Breast epithelium (tissue), 4 donors: ENCODE measurements at regions not wholly inside any gene's neighbourhood (a gene's known extent, or its start where the extent isn't known, plus 50 kb on each side); places are given as distances from the start of the nearest gene placed in this dataset.

Experiments used
- DNase-seq, 2 donors: peaks; one replicate each; pipeline ENCODE4 v3.0.0-alpha.2; 2019; ENCODE audit warnings: low spot score in 2 of 2
- H3K27ac ChIP-seq, 2 donors: fragments of 200-600 bp; sonication (generic) in 1 of 2; one replicate each; pipeline ENCODE4 v1.5.1; 2016 to 2019; ENCODE audit warnings: mild to moderate bottlenecking in 1 of 2
- H3K27me3 ChIP-seq, 2 donors: fragments of 200-600 bp; sonication (generic) in 1 of 2; one replicate each; pipeline versions ENCODE4 v1.5.1 to v1.6.0; 2017 to 2019; ENCODE audit warnings: control low read depth in 1 of 2, mild to moderate bottlenecking in 1 of 2
- H3K36me3 ChIP-seq: fragments of 200-600 bp; one replicate; pipeline ENCODE4 v1.5.1; 2019
- H3K4me1 ChIP-seq, 2 donors: fragments of 200-600 bp; sonication (generic); one replicate each; pipeline ENCODE4 v1.5.1; 2016 to 2019; ENCODE audit warnings: control low read depth in 1 of 2
- H3K4me3 ChIP-seq, 3 donors: fragments of 200-600 bp; sonication (generic); 1 replicate in 2 of 3; 2 replicates in 1 of 3; pipeline ENCODE4 v1.5.1; 2016 to 2019; ENCODE audit warnings: mild to moderate bottlenecking in 3 of 3, moderate library complexity in 2 of 3
- H3K9me3 ChIP-seq, 2 donors: fragments of 200-600 bp; sonication (generic) in 1 of 2; one replicate each; pipeline ENCODE4 v1.5.1; 2016 to 2019; ENCODE audit warnings: control low read depth in 1 of 2
- POLR2A ChIP-seq: fragments of 450-650 bp; IDR thresholded peaks from one replicate; pipeline ENCODE4 v1.6.1; 2016; ENCODE audit warnings: antibody characterized with exemption, mild to moderate bottlenecking, moderate library complexity
- POLR2AphosphoS5 ChIP-seq, 3 donors: sonication (generic); formaldehyde crosslinking; IDR thresholded peaks; one replicate each; pipeline ENCODE4 v1.6.1; 2017; ENCODE audit warnings: antibody characterized with exemption in 3 of 3
- intact Hi-C: fragments of 100-400 bp; cut with DNase I; formaldehyde crosslinking; loops from one replicate; pipeline ENCODE4 v1.15.1; 2023; ENCODE audit warnings: low total_unique reads
- TF ChIP-seq, protein P1 (sequence below), 3 donors: fragments of 450-650 bp; IDR thresholded peaks; one replicate each; pipeline ENCODE4 v1.5.1; 2016 to 2017; ENCODE audit warnings: antibody characterized with exemption in 3 of 3, mild to moderate bottlenecking in 3 of 3, moderate library complexity in 3 of 3

GRCh38 chr16:73781297-73781696 is 515.3 kb upstream of the PSMD7 start:
- TF ChIP-seq POLR2AphosphoS5 (IDR thresholded peaks at IDR 0.05) (no peak), POLR2A (no peak)
- TF ChIP-seq, protein P1, sequence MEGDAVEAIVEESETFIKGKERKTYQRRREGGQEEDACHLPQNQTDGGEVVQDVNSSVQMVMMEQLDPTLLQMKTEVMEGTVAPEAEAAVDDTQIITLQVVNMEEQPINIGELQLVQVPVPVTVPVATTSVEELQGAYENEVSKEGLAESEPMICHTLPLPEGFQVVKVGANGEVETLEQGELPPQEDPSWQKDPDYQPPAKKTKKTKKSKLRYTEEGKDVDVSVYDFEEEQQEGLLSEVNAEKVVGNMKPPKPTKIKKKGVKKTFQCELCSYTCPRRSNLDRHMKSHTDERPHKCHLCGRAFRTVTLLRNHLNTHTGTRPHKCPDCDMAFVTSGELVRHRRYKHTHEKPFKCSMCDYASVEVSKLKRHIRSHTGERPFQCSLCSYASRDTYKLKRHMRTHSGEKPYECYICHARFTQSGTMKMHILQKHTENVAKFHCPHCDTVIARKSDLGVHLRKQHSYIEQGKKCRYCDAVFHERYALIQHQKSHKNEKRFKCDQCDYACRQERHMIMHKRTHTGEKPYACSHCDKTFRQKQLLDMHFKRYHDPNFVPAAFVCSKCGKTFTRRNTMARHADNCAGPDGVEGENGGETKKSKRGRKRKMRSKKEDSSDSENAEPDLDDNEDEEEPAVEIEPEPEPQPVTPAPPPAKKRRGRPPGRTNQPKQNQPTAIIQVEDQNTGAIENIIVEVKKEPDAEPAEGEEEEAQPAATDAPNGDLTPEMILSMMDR (IDR thresholded peaks at IDR 0.05): no peak
- no peaks in the 10 kb centered on the region for H3K36me3 ChIP-seq
- intact Hi-C loops: no loop called here
- H3K9me3 ChIP-seq: peaks cover 3 to 25% of the 10 kb centered on the region in 2 donors
- H3K27me3 ChIP-seq: no peaks in the 10 kb centered on the region
- DNase-seq: no peak
- no peak overlapping the region for H3K27ac ChIP-seq
- no peak overlapping the region for H3K4me3 ChIP-seq
- no peaks in the 10 kb centered on the region for H3K4me1 ChIP-seq

DNA sequence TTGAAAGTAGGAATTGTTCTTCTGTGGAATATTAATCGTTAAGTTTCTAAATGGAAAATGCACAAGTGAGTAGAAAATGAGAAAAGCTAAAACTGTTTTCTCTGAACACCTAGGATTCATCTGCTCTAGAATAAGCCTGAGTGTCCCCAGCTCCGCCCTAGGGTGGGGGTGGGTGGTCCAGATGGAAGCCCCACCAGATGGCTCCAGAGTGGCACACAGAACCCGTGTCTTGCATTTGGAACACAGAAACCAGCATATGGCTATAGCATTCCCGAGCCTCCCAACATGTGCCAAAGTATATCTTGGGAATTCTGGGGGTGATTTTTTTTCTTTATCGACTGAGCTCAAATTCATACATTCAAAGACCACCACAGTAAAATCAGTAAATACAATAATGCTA is 517.7 kb upstream of the PSMD7 start:
- Histone ChIP-seq H3K4me3 (no peak overlapping the region), H3K27ac (no peak overlapping the region), H3K27me3 (no peaks in the 10 kb centered on the region), H3K36me3 (no peaks in the 10 kb centered on the region), H3K9me3 (peaks cover 3 to 14% of the 10 kb centered on the region in 2 donors), H3K4me1 (no peaks in the 10 kb centered on the region)
- TF ChIP-seq POLR2A: no peak
- no peak for TF ChIP-seq POLR2AphosphoS5 (IDR thresholded peaks at IDR 0.05)
- TF ChIP-seq, protein P1 (IDR thresholded peaks at IDR 0.05): no peak
- DNase-seq: no peak
- intact Hi-C loops: no loop called here

DNA sequence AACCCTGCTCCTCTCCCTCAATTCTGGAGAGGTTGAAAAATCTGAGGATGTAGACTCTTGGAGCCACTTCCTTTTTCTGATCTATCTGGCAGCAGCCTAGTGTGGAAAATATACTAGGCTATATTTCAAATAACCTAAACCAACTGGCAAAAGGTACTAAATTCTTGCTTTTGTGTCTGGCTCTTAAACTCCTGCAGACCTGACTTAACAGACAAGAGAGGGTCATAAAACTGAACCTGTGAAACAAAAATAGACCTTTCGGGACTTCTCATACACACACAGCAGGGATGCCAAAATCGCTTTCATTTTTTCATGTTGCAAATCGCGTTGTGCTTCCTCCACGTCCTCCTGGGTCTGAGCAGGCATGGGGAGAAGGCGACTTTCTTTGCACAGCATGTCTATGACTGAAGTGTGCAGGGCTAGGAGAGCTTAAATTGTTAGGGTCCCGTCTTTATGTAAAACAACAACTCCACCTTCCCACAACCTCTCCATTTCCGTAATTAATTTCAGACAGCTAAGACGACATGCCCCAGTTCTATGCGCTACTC is 520.7 kb upstream of the PSMD7 start:
- H3K36me3 ChIP-seq: no peaks in the 10 kb centered on the region
- no peaks in the 10 kb centered on the region for H3K27me3 ChIP-seq
- no peak overlapping the region for H3K27ac ChIP-seq
- H3K9me3 ChIP-seq: no peaks in the 10 kb centered on the region
- TF ChIP-seq POLR2A: no peak
- intact Hi-C loops: no loop called here
- DNase-seq: no peak
- H3K4me1 ChIP-seq: no peaks in the 10 kb centered on the region
- H3K4me3 ChIP-seq: no peak overlapping the region

- no peaks in the 10 kb centered on the region for H3K36me3 ChIP-seq
- H3K27ac ChIP-seq: no peak overlapping the region
- intact Hi-C loops: no loop called here
- no peak for DNase-seq
- no peaks in the 10 kb centered on the region for H3K4me1 ChIP-seq
- no peak overlapping the region for H3K4me3 ChIP-seq
- no peaks in the 10 kb centered on the region for H3K9me3 ChIP-seq
- TF ChIP-seq, protein P1 (IDR thresholded peaks at IDR 0.05): no peak
- TF ChIP-seq POLR2A (no peak), POLR2AphosphoS5 (IDR thresholded peaks at IDR 0.05) (no peak)
- H3K27me3 ChIP-seq: no peaks in the 10 kb centered on the region
These were observed 525.2 kb upstream of the PSMD7 start for GRCh38 chr16:73771196-73772064.

- intact Hi-C loops: no loop called here
- no peak overlapping the region for H3K27ac ChIP-seq
- no peak for DNase-seq
These were observed 527.8 kb upstream of the PSMD7 start for GRCh38 chr16:73768786-73769203.

More at GRCh38 chr16:73768786-73769203, 527.8 kb upstream of the PSMD7 start:
- no peaks in the 10 kb centered on the region for H3K9me3 ChIP-seq
- TF ChIP-seq, protein P1 (IDR thresholded peaks at IDR 0.05): no peak
- TF ChIP-seq POLR2A (no peak), POLR2AphosphoS5 (IDR thresholded peaks at IDR 0.05) (no peak)
- no peak overlapping the region for H3K4me3 ChIP-seq
- no peaks in the 10 kb centered on the region for H3K4me1 ChIP-seq
- H3K36me3 ChIP-seq: no peaks in the 10 kb centered on the region
- no peaks in the 10 kb centered on the region for H3K27me3 ChIP-seq
